ENCODE measurements at regions not wholly inside any gene's neighbourhood (a gene's known extent, or its start where the extent isn't known, plus 50 kb on each side); places are given as distances from the start of the nearest gene placed in this dataset.

DNA sequence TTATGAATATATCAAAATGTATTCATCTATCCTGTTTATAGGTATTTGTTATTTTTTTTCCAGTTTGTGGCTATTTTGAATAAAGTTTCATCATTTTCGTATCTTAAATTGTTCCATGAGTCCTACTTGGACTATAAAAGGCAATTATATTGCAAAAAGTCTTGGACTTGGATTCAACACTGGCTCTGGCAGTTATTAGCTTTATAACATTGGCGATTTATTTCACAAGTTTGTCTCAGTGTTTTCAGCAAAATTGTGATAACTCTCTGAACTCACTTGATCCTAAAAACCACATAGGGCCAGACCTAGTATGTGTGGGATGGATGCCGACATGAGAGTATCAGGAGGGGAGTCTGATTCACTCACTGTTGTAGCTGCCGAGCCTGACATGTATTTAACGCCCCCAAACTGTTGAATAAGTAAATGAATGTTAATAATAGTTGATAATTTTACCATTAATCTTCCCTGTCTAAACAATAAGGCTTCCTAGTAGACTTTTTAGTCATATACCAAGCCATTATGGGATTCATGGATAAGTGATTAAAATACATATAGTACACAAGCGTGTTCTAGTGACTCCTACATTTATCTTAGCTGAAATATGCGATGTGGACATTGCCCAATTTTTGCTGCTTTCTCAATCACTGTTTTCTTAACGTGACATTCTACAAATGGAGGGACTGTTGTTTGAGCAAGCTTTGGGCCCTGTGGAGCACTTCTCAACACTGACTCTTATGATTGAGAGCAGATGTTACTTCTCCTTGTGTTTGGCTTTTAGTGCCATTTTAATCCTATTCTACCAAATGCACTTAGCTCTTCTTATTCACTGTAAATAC lies 907.6 kb downstream of the EPHA4 start:
- DNase-seq (peak in 2 of 5 donors; percentile 24 to 45), FAIRE-seq (no peak)
- H3K9ac ChIP-seq (ENCODE audit: low read length in 3 of 3), result no peak overlapping the region
- H3K4me3 ChIP-seq (ENCODE audit: low read length in 3 of 3), result no peak overlapping the region
- H3K9me3 ChIP-seq (ENCODE audit: control insufficient read depth in 2 of 3, insufficient read depth in 1 of 3, low read length in 3 of 3), result peaks cover 0 to 5% (median 0%) of the 10 kb centered on the region in 3 donors
- H3K4me1 ChIP-seq (ENCODE audit: control insufficient read depth in 2 of 3, insufficient read depth in 2 of 3, low read depth in 1 of 3, low read length in 3 of 3), result no peaks in the 10 kb centered on the region
- TF ChIP-seq, protein P1, sequence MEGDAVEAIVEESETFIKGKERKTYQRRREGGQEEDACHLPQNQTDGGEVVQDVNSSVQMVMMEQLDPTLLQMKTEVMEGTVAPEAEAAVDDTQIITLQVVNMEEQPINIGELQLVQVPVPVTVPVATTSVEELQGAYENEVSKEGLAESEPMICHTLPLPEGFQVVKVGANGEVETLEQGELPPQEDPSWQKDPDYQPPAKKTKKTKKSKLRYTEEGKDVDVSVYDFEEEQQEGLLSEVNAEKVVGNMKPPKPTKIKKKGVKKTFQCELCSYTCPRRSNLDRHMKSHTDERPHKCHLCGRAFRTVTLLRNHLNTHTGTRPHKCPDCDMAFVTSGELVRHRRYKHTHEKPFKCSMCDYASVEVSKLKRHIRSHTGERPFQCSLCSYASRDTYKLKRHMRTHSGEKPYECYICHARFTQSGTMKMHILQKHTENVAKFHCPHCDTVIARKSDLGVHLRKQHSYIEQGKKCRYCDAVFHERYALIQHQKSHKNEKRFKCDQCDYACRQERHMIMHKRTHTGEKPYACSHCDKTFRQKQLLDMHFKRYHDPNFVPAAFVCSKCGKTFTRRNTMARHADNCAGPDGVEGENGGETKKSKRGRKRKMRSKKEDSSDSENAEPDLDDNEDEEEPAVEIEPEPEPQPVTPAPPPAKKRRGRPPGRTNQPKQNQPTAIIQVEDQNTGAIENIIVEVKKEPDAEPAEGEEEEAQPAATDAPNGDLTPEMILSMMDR (IDR thresholded peaks at IDR 0.05; ENCODE audit: borderline replicate concordance, extremely low read depth, insufficient read depth), result no peak
- H3K36me3 ChIP-seq (ENCODE audit: control insufficient read depth in 2 of 3, insufficient read depth in 3 of 3, low read length in 3 of 3), result no peaks in the 10 kb centered on the region
- H3K27me3 ChIP-seq (ENCODE audit: control insufficient read depth, insufficient read depth, low read length), result no peaks in the 10 kb centered on the region
- intact Hi-C loops (cut with DNase I), result no loop called here
- no peak overlapping the region for H3K27ac ChIP-seq (ENCODE audit: low read depth in 2 of 2, low read length in 2 of 2)

DNA sequence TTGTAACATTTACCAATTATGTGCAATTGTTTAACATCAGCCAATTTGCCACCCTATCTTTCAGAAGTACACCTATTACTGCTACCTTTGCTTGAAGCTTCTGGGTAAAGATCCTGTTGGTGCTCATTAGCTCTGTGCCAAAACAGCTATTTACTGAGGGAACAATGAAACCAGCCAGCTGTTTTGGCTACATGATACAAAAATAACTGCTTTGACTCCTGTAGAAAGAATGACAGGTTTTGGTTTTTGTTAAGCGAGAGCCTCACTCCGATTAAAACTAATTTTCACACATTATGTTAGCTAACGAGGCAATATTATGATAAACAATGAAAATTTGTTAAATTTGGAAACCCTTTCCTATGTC lies 907.0 kb downstream of the EPHA4 start:
- Histone ChIP-seq H3K27me3 (ENCODE audit: control insufficient read depth, insufficient read depth, low read length) (no peaks in the 10 kb centered on the region), H3K27ac (ENCODE audit: low read depth in 2 of 2, low read length in 2 of 2) (no peak overlapping the region), H3K9me3 (ENCODE audit: control insufficient read depth in 2 of 3, insufficient read depth in 1 of 3, low read length in 3 of 3) (peaks cover 0 to 7% (median 0%) of the 10 kb centered on the region in 3 donors), H3K9ac (ENCODE audit: low read length in 3 of 3) (no peak overlapping the region), H3K4me3 (ENCODE audit: low read length in 3 of 3) (no peak overlapping the region), H3K36me3 (ENCODE audit: control insufficient read depth in 2 of 3, insufficient read depth in 3 of 3, low read length in 3 of 3) (no peaks in the 10 kb centered on the region), H3K4me1 (ENCODE audit: control insufficient read depth in 2 of 3, insufficient read depth in 2 of 3, low read depth in 1 of 3, low read length in 3 of 3) (no peaks in the 10 kb centered on the region)
- DNase-seq, result no peak
- no peak for FAIRE-seq
- TF ChIP-seq, protein P1 (IDR thresholded peaks at IDR 0.05; ENCODE audit: borderline replicate concordance, extremely low read depth, insufficient read depth), result no peak
- intact Hi-C loops (cut with DNase I), result no loop called here

GRCh38 chr2:220669324-220669723 lies 902.8 kb downstream of the EPHA4 start:
- no peak for DNase-seq

More at GRCh38 chr2:220669324-220669723, 902.8 kb downstream of the EPHA4 start:
- Histone ChIP-seq H3K9ac (ENCODE audit: low read length in 3 of 3) (no peak overlapping the region), H3K27me3 (ENCODE audit: control insufficient read depth, insufficient read depth, low read length) (no peaks in the 10 kb centered on the region), H3K4me3 (ENCODE audit: low read length in 3 of 3) (no peak overlapping the region), H3K27ac (ENCODE audit: low read depth in 2 of 2, low read length in 2 of 2) (no peak overlapping the region), H3K9me3 (ENCODE audit: control insufficient read depth in 2 of 3, insufficient read depth in 1 of 3, low read length in 3 of 3) (peaks cover 0 to 7% (median 0%) of the 10 kb centered on the region in 3 donors), H3K36me3 (ENCODE audit: control insufficient read depth in 2 of 3, insufficient read depth in 3 of 3, low read length in 3 of 3) (no peaks in the 10 kb centered on the region), H3K4me1 (ENCODE audit: control insufficient read depth in 2 of 3, insufficient read depth in 2 of 3, low read depth in 1 of 3, low read length in 3 of 3) (no peaks in the 10 kb centered on the region)
- intact Hi-C loops (cut with DNase I), result no loop called here
- FAIRE-seq, result no peak
- TF ChIP-seq, protein P1 (IDR thresholded peaks at IDR 0.05; ENCODE audit: borderline replicate concordance, extremely low read depth, insufficient read depth), result no peak

Measured in kidney (tissue), 13 donors.